BLaER1 (cell line): ENCODE measurements at regions not wholly inside any gene's neighbourhood (a gene's known extent, or its start where the extent isn't known, plus 50 kb on each side); places are given as distances from the start of the nearest gene placed in this dataset.
A peak's percentile ranks its signal among the peaks of the same experiment; 100 is the strongest.
"Not testable (repeated sequence)": the region's sequence is repeated elsewhere in the genome, so short reads cannot be mapped to it uniquely, and the experiment has no call there.

Experiments used
- H3K27ac ChIP-seq: shearing (Covaris generic); formaldehyde crosslinking; 2 replicates; pipeline ENCODE4 v1.8.1; 2022
- H3K27me3 ChIP-seq: shearing (Covaris generic); formaldehyde crosslinking; 2 replicates; pipeline ENCODE4 v1.8.1; 2022
- H3K36me3 ChIP-seq: shearing (Covaris generic); formaldehyde crosslinking; 2 replicates; pipeline ENCODE4 v1.8.1; 2022
- H3K4me1 ChIP-seq: shearing (Covaris generic); formaldehyde crosslinking; 2 replicates; pipeline ENCODE4 v1.8.1; 2022
- H3K4me2 ChIP-seq: shearing (Covaris generic); formaldehyde crosslinking; 2 replicates; pipeline ENCODE4 v1.8.1; 2022
- H3K4me3 ChIP-seq: shearing (Covaris generic); formaldehyde crosslinking; 2 replicates; pipeline ENCODE4 v1.8.1; 2022
- H3K9ac ChIP-seq: shearing (Covaris generic); formaldehyde crosslinking; 2 replicates; pipeline ENCODE4 v1.8.1; 2022
- H3K9me3 ChIP-seq: shearing (Covaris generic); formaldehyde crosslinking; 2 replicates; pipeline ENCODE4 v1.8.1; 2022
- H4K20me1 ChIP-seq: shearing (Covaris generic); formaldehyde crosslinking; 2 replicates; pipeline ENCODE4 v1.8.1; 2022
- Cebpa-rat ChIP-seq: shearing (Covaris generic); IDR thresholded peaks from 2 replicates; pipeline ENCODE4 v1.8.1; 2022

GRCh38 chr16:10256784-10257641, 74.8 kb upstream of the GRIN2A start:
- no peaks in the 10 kb centered on the region for H3K36me3 ChIP-seq
- H3K9ac ChIP-seq: no peak overlapping the region
- peaks cover 46% of the 10 kb centered on the region for H3K4me1 ChIP-seq
- no peaks in the 10 kb centered on the region for H4K20me1 ChIP-seq
- H3K9me3 ChIP-seq: no peaks in the 10 kb centered on the region
- no peak overlapping the region for H3K4me3 ChIP-seq
- peak overlapping the region; percentile 59 for H3K4me2 ChIP-seq
- H3K27me3 ChIP-seq: no peaks in the 10 kb centered on the region
- no peak overlapping the region for H3K27ac ChIP-seq
- no peak for TF ChIP-seq Cebpa-rat

- not testable (repeated sequence) for H4K20me1 ChIP-seq, H3K9ac ChIP-seq, H3K9me3 ChIP-seq, H3K36me3 ChIP-seq, H3K27ac ChIP-seq, H3K27me3 ChIP-seq, H3K4me3 ChIP-seq
- H3K4me2 ChIP-seq: peak overlapping the region; percentile 59; the same call in 1 of the 2 replicates
- H3K4me1 ChIP-seq: peaks cover 46% of the 10 kb centered on the region
These were observed 75.5 kb upstream of the GRIN2A start for GRCh38 chr16:10257642-10258251.

- H3K9ac ChIP-seq, H3K9me3 ChIP-seq, H3K4me2 ChIP-seq, H3K27ac ChIP-seq, H4K20me1 ChIP-seq, H3K36me3 ChIP-seq, H3K27me3 ChIP-seq, H3K4me3 ChIP-seq: not testable (repeated sequence)
- H3K4me1 ChIP-seq: peaks cover 35% of the 10 kb centered on the region
These were observed 76.8 kb upstream of the GRIN2A start for GRCh38 chr16:10258930-10259603.

- peaks cover 27% of the 10 kb centered on the region for H3K4me1 ChIP-seq
- no peaks in the 10 kb centered on the region for H3K27me3 ChIP-seq
- no peak overlapping the region for H3K9ac ChIP-seq
- no peak overlapping the region for H3K27ac ChIP-seq
- no peaks in the 10 kb centered on the region for H3K9me3 ChIP-seq
- no peak overlapping the region for H3K4me2 ChIP-seq
- no peaks in the 10 kb centered on the region for H3K36me3 ChIP-seq
- no peaks in the 10 kb centered on the region for H4K20me1 ChIP-seq
- no peak for TF ChIP-seq Cebpa-rat
- H3K4me3 ChIP-seq: no peak overlapping the region
These were observed 78.8 kb upstream of the GRIN2A start for GRCh38 chr16:10261077-10261476.

- not testable (repeated sequence) for H3K36me3 ChIP-seq, H3K27me3 ChIP-seq, H3K9me3 ChIP-seq, H3K27ac ChIP-seq, H3K4me2 ChIP-seq, H4K20me1 ChIP-seq, H3K9ac ChIP-seq, H3K4me3 ChIP-seq
- peaks cover 26% of the 10 kb centered on the region for H3K4me1 ChIP-seq
These were observed 79.3 kb upstream of the GRIN2A start for GRCh38 chr16:10261526-10261925.

GRCh38 chr16:10262377-10263132, 80.3 kb upstream of the GRIN2A start:
- Histone ChIP-seq H3K27me3 (no peaks in the 10 kb centered on the region), H4K20me1 (no peaks in the 10 kb centered on the region), H3K4me3 (no peak overlapping the region), H3K36me3 (no peaks in the 10 kb centered on the region), H3K9ac (no peak overlapping the region), H3K9me3 (no peaks in the 10 kb centered on the region), H3K27ac (no peak overlapping the region), H3K4me2 (no peak overlapping the region), H3K4me1 (peaks cover 16% of the 10 kb centered on the region)
- TF ChIP-seq Cebpa-rat: no peak

GRCh38 chr16:10265770-10266615, 83.8 kb upstream of the GRIN2A start:
- Histone ChIP-seq H3K9ac (no peak overlapping the region), H3K4me1 (peaks cover 9% of the 10 kb centered on the region), H3K4me3 (no peak overlapping the region), H3K9me3 (0 out of 2 replicates have a peak, but pooled peaks cover 4% of the 10 kb centered on the region), H3K36me3 (no peaks in the 10 kb centered on the region), H3K27ac (no peak overlapping the region), H4K20me1 (no peaks in the 10 kb centered on the region), H3K27me3 (no peaks in the 10 kb centered on the region), H3K4me2 (peak overlapping the region; percentile 22)
- TF ChIP-seq Cebpa-rat: no peak

GRCh38 chr16:10266809-10267208, 84.6 kb upstream of the GRIN2A start:
- no peak for TF ChIP-seq Cebpa-rat
- H3K9me3 ChIP-seq: peaks cover 8% of the 10 kb centered on the region
- no peak overlapping the region for H3K4me2 ChIP-seq
- H3K36me3 ChIP-seq: no peaks in the 10 kb centered on the region
- H3K4me1 ChIP-seq: peaks cover 9% of the 10 kb centered on the region
- H3K27ac ChIP-seq: no peak overlapping the region
- H3K4me3 ChIP-seq: no peak overlapping the region
- H3K27me3 ChIP-seq: no peaks in the 10 kb centered on the region
- no peak overlapping the region for H3K9ac ChIP-seq
- no peaks in the 10 kb centered on the region for H4K20me1 ChIP-seq

- Histone ChIP-seq H3K36me3 (no peaks in the 10 kb centered on the region), H3K9ac (no peak overlapping the region), H3K9me3 (peaks cover 29% of the 10 kb centered on the region), H3K4me2 (no peak overlapping the region), H4K20me1 (no peaks in the 10 kb centered on the region), H3K27ac (no peak overlapping the region), H3K4me3 (no peak overlapping the region), H3K4me1 (peaks cover 10% of the 10 kb centered on the region), H3K27me3 (no peaks in the 10 kb centered on the region)
- TF ChIP-seq Cebpa-rat: no peak
These were observed 87.4 kb upstream of the GRIN2A start for GRCh38 chr16:10269632-10270031.

GRCh38 chr16:10272250-10272854, 90.1 kb upstream of the GRIN2A start:
- not testable (repeated sequence) for H3K4me2 ChIP-seq, H3K27me3 ChIP-seq, H3K36me3 ChIP-seq, H3K27ac ChIP-seq, H3K9ac ChIP-seq, H3K4me3 ChIP-seq, H4K20me1 ChIP-seq
- Histone ChIP-seq H3K9me3 (peaks cover 45% of the 10 kb centered on the region), H3K4me1 (peaks cover 16% of the 10 kb centered on the region)

- H4K20me1 ChIP-seq, H3K9ac ChIP-seq, H3K4me3 ChIP-seq, H3K36me3 ChIP-seq, H3K27me3 ChIP-seq: not testable (repeated sequence)
- Histone ChIP-seq H3K9me3 (peaks cover 59% of the 10 kb centered on the region), H3K4me1 (peaks cover 16% of the 10 kb centered on the region), H3K4me2 (peak overlapping the region; percentile 59), H3K27ac (peak overlapping the region; percentile 29; the same call in 1 of the 2 replicates)
These were observed 93.2 kb upstream of the GRIN2A start for GRCh38 chr16:10275214-10275996.
